Embryonic facial prominence (tissue), 1 donor: ENCODE measurements at regions not wholly inside any gene's neighbourhood (a gene's known extent, or its start where the extent isn't known, plus 50 kb on each side); places are given as distances from the start of the nearest gene placed in this dataset.

Source experiments
- DNase-seq: peaks from one replicate; pipeline ENCODE4 v3.0.0-alpha.2; 2016; ENCODE audit errors: extremely low spot score

DNA sequence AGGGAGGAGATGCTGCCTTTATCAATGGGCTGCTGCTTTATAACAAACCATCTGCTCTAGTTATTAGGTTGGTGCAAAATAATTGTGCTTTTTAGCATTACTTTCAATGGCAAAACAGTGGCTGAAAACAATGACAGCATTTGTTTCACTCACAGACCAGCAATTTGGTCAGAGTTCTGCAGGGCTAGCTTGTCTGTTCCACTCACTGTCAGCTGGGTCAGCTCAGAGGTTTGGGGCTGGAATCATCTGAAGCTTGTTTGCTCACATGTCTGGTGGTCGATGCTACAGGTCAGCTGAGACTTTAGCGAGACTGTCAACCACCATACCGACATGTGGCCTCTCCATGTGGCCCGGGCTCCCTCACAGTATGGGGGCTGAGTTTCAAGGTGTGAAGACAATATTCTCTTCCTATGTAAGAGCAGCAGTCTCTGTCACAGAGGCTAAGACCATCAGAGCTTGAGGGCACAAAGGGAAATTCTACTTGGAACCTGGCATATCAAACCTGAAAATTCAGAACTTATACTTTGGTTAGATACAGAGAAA lies 81.3 kb upstream of the LIMCH1 start:
- no peak for DNase-seq

GRCh38 chr4:41458689-41459088 lies 79.3 kb upstream of the LIMCH1 start:
- DNase-seq = no peak

DNA sequence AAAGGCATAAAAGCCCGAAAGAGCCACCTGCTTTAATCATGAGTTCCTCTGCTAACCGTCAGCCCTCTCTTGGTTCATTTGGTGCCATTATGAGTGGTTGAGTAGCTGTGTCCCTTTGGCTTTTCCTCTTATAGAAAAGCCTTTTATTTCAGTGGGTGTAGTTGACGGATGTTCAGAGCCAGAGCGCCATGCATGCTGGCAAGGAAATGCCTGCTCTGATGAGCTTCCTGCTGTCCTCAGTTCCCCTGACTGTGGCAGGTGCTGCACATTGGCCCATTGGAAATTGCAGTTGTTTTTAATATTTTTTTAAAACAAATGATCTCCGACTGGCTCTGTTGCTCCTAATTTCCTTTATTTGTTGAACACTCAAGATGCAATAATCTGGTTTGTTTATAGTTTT lies 77.3 kb upstream of the LIMCH1 start:
- DNase-seq = no peak

DNA sequence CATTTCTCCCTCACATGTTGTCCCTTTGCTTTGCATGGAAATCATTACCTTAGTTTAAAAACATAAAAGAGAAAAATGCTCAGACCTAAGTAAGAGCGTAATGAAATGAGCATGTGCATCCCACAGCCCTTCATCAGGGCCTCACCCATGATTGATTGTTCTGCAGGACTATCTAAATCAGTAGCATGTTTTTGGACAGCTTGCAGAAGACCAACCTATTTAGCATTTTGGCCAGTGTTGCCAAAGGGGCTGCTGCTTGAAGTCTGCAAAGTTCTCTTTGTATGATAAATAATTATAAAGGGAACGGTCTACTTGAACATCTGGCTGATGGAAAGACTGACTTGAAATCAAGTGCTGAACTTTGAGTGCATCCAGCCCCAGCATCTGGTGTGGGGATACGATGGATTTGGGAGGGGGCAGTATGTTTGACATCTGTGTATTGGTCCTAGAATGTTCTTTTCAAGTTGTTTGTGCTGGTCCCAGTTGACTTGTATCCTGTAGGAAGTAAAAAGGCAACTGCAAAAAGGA lies 76.1 kb upstream of the LIMCH1 start:
- no peak for DNase-seq

GRCh38 chr4:41465146-41465761 lies 72.7 kb upstream of the LIMCH1 start:
- DNase-seq = no peak

DNA sequence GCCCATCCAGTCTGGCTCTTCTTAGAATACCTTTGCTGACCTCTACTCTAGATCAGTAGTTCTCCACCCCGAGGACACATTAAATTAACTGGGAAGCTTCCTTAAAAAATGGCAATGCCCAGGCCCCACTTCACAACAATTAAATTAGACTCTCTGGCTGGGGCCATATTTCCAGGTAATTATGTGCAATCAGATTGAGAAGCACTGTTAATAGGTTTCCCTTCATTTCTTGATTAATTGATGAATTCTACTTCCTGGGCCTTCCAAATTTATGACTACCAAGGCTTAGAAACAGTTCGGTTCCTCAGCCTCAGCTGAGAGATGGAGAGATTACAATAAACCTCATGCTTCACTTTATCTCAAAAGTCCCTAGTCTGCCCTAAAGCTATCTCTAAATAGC lies 71.7 kb upstream of the LIMCH1 start:
- no peak for DNase-seq

- DNase-seq = no peak
Observed at GRCh38 chr4:41468122-41468521, 69.8 kb upstream of the LIMCH1 start.

- no peak for DNase-seq
Observed at GRCh38 chr4:41471126-41472071, 66.6 kb upstream of the LIMCH1 start.

GRCh38 chr4:41472081-41472480 lies 65.9 kb upstream of the LIMCH1 start:
- DNase-seq = no peak

GRCh38 chr4:41473176-41473575 lies 64.8 kb upstream of the LIMCH1 start:
- DNase-seq = no peak

- no peak for DNase-seq
Observed at GRCh38 chr4:41475402-41475801, 62.6 kb upstream of the LIMCH1 start.

DNA sequence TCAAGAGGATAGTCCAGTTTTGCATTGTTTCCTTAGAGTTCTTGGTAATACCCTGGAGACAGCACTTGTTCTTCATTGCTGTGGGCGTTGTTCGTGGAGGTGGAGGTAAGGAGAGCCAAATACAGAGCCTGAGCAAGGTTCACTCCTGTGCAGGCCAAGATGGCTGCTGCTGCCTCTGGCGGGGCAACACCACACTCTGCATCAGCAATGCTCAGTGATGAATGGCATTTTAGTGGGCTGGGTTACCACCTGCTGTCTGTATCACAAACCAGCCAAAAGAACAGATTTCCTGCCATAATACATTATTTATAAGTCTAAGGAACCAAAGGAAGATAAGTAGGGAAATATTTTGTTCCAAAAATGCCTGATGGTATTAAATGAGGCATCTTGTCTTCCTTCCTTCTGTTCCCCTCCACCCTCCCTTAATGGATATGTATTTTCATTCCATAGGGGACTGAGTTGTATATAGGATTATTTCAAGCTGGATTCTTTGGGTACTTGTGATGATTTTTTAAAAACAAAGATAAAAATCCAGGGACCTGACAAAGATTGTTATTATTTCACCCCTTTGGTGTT lies 61.6 kb upstream of the LIMCH1 start:
- no peak for DNase-seq

DNA sequence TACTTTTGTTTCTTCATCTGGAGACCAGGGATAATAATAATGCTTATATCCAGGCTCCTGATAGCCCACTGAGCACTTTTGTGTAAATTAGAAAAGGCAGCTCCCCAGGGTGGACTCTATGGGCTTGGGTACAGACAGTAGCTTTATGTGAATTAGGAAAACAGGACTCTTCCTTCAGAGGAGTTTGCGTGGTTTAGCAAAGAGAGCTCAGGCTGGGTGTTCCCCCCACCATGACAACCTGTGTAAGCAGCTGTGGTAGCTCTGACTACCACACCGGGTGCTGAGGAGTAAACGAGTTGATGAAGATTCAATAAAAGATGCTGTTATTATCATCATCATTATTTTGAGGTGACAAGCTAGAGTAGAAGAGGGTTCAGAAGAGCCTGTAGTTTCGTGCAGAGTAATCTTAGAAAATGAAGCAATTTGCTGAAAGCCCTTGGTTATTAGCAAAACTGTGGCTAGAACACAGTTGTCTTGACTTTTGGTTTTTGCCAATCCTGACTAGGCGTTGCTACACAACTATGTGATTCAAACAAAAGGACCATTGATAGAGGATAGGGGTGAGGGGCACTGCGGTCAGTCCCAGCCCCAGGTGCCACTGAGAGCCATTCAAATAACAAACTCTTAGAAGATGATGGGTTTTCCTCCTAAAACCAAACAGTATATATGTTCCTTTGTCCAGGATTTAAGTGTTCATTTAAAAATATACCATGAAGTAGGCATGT lies 60.6 kb upstream of the LIMCH1 start:
- DNase-seq = no peak

DNA sequence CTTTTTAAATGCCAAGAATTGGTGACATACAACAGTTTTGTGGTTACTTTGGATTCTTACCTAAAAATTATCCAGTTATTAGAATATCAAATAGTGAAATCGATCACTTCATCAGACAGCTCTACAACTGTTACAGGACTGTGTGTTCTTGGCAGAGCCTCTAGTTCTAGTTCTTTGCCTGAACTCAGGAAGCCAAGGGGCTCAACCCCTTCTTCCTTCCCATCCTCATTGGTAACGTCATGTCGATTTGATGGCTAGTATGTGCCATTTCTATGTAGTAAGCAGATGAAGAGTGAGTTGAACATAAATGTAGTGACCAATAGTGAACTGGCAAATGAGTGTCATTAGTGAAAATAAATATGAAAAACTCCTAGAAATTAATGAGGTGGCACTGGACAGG lies 59.4 kb upstream of the LIMCH1 start:
- DNase-seq = no peak

DNA sequence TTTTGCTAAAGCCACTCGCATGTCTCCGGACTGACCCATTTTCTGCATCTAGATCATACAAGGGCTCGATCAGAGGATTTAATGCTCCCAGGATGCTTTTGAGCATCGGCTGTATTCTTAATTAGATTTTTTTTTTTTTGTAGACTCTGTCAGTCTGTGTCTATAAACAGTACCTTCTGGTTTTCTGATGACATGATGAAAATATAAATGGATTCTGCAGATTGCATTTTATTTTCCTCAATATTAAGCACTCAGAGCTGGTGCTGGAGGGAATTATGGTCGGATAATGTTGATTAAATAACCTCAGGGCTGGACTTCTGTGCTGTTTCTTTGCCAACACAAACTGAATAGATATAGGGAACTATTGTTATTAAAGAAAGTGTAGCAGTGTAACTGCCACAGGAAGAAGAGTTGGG lies 57.1 kb upstream of the LIMCH1 start:
- no peak for DNase-seq

DNA sequence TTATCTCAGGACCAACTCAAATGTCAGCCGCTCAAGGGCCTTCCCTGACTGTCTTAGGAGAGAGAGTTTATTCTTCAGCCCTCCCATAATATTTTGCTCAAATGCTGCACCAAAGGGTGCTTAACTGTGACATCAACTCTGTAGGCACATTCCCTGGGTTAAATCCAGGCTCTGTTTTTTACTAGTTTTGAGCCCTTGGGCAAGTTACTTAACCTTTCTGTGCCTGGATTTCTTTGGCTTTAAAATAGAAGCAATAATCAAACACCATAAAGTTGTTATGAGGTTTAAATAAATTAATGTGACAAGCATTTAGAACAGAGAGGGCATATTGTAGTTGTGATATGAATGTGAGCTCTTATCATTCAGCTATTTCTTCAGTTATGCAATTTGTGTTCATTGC lies 54.2 kb upstream of the LIMCH1 start:
- no peak for DNase-seq

GRCh38 chr4:41485041-41485440 lies 52.9 kb upstream of the LIMCH1 start:
- DNase-seq = no peak

DNA sequence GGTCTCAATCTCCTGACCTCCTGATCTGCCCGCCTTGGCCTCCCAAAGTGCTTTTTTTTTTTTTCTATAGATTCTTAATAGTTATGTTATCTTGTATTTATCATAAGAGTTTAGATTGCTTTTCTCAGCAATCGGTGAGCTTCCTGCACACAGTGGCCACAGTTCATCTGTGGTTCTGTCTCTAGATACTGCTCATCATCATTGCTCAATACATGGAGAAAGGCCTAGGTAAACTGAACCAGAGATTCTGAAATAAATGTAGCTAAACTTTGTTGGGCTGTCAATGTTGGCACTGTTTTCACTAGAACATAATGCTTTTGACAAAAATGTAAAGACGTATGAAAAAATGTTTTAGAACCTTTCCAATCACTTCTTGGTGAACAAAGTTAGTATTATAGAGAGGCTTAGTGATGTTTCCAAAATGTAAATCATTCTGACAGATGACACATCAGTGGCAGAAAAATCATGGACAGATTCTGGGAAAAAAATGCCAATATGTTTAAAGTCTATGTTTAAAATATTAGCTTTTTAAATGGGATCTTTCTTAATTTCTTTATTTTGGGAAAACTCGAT lies 50.0 kb upstream of the LIMCH1 start:
- DNase-seq = no peak
